Right hindlimb (tissue), 1 donor: ENCODE measurements at regions not wholly inside any gene's neighbourhood (a gene's known extent, or its start where the extent isn't known, plus 50 kb on each side); places are given as distances from the start of the nearest gene placed in this dataset.

Experiments
- DNase-seq: peaks from one replicate; pipeline ENCODE4 v3.0.0-alpha.2; 2018

DNA sequence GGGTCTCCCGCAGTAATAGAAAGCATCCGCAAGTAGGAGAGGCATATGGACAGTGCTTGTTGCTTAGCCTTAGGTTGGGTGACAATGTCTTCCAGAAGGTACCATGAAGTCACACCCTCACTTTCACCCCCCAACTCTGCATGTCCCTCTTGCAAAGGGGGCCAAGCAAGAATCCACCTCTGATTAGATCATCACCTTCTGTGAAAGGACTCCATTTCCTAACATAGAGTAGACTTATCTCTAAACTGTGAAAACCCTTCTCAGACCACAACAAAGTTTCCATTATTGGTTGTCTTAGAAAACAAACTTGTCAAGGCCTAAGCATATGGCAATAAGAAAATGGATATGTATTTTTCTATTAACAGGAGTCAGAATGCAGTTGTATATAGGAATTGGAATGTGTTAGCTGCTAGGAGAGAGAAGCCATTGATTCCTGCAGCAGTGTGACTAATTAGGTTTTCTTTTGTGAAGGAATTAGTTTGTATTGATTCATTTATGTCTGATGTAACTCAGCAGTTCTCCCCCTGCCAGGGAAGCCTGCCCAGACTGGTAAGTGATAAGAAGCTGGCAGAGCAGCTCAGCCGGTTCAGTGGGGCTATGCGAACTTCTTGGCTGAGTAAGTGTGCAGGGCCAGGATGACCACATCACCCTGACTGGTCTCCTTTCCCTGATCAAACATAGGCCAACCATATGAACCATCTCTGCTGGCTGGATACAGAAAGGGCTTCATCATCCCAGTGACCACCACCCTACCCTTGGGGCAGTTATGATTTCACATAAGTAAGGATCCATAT lies 107.3 kb upstream of the CCDC196 start:
- no peak for DNase-seq

DNA sequence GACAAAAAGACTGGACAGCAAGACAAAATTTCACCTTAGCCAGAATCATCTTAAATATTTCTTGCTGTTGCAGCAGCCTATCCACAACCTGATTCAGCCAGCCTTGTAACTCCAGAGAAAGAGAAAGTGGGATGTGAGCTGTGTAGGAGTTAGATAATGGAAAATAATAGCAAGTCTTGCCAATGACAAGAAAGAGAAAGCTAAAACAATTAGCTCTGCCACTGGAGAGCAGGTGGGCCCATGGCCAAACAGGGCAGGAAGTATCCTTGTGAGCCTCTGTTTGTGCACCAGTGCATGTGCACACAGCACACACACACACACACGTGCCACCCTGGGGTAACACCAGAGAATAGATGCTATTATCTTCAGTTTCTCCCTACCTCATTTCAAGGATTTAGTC lies 106.0 kb upstream of the CCDC196 start:
- DNase-seq = peak; percentile 55

DNA sequence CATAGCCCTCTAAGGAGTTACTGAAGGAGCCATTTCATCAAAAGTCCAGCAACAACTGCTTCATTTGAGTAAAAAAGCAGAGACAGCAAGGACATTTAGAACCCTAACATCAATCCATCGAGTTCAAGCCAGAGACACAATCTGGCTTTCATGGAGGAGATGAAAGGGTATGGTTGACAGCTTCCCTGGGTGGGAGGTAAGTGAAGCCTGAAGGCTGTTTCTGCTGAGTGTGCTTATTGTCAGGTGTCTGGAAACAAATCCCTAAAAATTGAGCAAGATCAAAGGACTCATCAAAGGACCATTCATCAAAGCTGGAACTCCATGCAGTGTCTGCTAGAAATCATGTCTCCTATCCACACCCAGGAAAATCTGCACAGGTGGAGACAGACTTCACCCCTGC lies 104.4 kb upstream of the CCDC196 start:
- DNase-seq = no peak

DNA sequence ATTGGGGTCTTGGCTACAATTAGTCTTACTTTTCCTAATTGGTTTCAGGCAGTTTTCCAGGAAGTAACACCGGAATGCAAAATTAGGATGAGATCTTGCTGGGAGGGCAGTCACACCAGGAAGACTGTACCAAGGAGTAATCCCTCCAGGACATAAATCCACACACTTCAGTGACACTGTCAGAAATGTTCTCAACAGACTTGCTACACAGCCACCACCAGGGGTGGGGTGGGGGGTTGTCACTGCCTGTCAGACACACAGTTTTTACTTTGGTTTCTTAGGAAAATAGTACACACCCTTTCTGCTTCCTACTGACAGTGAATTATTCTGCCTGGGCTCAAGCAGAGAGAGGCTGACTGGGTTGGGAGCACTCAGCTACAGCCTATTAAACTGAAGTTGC lies 102.9 kb upstream of the CCDC196 start:
- DNase-seq = no peak

DNA sequence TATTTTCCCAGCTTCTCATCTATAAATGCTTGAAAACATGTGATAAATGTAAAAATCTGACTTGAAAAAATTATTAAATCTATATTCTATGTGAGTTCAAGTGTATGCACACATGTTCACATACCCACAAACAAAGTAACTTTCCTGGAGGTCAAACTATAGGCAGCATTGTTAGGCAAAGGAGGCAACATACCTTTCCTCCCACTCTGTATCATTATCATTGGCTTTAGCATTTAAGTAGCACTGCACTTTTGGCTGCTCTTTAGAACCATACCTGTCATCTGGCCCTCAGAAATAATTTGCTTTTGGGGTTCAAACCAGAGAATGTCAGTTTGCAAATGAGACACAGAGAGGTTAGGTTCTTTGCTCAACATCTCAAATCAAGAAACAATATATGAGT lies 102.4 kb upstream of the CCDC196 start:
- no peak for DNase-seq

DNA sequence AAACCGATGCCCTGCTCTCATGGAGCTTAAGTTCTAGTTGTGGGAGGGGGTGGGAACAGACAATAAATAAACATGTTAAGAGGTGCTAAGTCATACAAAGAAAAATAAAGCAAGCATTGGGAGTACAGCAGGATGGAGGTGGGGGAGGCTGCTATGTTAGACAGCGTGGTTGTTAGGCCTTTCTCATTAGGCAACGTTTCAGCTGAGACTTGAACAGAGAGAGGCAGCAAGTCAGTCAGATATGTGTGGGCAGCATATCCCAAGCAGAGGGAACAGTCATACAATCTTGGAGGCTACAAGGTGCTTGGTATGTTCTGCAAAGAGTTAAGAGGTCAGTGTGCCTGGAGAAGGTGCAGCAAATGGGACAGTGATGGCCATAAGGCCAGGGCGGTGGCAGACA lies 97.7 kb upstream of the CCDC196 start:
- DNase-seq = no peak

DNA sequence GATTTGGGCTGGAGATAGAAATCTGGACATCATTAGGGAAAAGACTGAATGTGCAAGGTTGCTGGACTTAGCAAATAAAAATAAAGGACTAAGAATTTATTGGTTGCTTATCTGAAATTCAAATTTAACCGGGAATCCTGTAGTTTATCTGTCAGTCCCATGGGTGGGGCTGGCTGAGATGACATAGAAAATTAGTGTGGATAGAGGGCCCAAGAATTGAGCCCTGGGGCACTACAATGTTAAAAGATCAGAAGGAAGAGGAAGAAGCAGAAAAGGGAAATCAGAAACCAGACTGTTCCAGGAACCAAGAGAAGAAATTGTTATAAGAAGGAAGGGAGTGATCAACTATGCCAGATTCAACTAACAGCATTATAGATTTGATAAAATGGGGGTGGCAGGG lies 96.7 kb upstream of the CCDC196 start:
- DNase-seq = no peak

DNA sequence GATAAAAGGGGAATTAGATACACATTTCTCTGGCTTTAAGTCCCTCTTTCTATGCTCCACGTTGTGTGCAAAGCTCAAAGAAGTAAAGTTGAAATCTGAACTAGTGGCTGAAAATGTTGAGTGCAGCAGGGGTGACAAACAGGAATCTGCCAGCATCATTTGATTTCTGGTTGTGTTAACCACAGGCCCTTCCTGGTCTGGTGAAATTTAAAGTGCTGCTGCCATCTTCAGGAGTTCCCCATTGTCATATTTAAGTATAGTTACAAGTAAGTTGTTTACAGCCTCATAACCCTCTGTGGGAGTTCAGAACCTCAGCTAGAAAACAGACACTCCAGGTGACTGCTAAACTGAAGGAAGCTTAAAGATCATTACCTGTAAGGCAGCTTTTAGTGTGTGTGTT lies 90.9 kb upstream of the CCDC196 start:
- no peak for DNase-seq

DNA sequence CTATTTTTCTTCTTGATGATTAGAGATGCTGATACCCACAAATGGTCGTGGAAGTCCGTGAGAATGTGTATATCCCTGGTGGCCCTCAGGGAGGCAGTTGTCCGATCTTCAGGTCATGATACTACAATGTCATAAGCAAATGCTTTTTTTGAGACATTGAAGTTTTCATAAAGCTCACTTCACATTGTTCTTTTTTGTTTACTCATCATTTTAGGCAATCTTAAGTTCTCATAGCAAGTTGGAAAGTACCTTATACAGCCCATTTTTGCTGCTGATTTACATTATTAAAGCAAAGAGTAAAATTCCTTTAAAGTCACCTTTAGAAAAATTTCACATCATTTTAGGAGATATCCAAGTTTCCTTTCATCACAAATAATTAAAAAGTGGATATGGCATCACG lies 90.0 kb upstream of the CCDC196 start:
- DNase-seq = no peak

DNA sequence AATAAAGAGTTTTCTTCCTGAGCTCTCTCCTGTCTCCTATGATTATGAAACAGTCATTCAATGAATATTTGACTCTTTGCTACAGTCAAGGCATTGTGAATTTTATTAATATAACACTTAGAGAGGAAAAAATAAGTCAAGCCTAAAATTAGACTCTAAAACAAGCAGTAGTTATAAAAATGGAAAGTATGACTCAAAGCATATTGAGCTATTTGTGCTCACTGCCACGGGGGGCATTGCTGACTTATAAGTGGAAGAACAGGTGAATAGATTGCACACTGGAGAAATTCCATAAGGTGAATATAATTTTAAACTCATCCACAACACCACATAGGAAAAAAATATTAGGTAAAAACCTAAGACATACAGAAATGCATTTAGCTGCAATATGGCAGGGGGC lies 87.7 kb upstream of the CCDC196 start:
- no peak for DNase-seq

DNA sequence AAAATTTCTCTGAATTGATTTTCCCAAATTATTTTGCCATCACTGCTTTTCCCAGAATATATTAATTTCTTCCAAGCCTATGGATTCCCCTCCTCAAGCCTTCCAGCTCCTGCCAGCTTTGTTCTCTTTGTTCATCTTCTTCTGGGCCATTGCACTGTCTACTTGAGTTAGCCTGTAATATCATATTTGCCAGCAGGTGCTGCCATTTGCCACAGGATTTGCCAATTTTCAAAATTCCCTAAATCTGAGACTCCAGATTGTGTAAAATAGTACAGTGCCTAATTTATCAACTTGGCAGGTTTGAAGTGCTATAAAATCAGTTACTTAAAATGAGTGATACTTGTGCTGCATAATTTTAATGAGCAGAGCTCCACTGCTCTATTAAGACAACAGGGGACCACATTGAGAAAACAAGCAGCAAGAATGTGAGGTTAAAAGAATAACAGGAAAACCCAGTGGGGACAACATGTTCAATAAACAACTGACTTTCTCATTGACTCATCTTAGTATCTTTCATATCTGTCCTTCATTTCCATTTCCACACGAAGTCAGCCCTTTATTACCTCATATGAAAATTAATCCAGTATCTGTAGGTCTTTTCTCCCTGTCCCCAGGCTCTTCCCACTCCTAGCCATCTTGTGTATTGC lies 84.6 kb upstream of the CCDC196 start:
- DNase-seq = no peak

DNA sequence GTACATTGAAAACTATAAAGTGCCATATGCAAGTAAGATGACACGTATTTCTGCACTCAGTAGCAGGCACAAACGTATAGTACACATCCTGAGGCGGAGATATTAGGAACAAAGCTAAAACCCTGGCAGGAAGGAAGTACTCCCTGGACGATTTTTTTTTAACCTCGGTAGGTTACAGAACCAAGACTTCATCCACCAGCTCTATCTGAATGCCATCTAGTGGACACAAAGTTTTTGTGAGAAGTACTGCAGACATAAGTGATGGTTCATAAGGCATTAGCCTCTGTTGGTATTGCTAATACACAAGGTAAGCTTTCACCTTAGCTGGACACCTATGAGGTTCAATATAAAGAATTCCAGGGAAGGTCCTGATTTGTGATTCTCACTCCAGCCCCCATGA lies 83.0 kb upstream of the CCDC196 start:
- DNase-seq = no peak

DNA sequence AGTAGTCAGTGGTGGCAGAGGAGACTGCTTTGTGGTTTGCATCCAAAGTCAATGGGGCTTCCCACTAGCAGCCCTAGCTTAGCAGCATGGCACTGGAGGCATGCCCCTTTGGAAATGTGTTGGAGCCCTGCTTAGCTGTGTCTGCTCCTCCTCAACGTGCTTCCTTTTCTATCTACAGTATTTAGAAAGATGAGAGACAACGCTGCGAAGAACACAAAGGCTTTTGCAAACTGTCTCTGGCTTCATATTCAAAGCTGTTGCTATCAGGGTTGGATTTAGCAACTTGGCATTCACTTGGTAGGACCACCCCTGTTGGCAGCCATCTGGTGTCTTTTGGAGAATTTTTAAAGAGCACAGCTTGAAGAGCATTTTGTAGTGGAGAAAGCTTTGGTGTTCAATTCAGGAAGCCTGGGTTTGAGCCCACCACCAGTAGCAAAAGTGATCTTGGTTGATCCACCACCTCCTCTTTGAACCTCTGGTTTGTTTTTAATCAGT lies 82.1 kb upstream of the CCDC196 start:
- DNase-seq = no peak

DNA sequence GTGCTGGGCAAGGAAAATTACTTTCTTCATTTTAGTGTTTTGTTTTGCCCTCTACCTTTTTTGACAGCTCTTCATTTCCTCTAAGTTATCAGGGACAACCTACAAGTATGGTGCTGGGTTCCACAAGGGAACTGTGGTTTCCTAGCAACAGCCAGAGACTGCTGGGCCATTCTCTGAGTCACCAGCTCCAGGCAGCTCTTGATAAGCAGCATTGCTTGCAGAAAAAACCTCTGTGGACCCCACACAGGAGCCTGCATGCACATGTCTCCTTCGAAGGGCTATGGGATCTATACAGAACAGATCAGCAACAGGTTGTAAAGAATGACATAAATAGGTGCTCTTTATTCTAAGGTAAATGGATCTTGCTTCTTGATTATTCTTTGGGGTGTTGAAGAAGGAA lies 81.0 kb upstream of the CCDC196 start:
- no peak for DNase-seq

DNA sequence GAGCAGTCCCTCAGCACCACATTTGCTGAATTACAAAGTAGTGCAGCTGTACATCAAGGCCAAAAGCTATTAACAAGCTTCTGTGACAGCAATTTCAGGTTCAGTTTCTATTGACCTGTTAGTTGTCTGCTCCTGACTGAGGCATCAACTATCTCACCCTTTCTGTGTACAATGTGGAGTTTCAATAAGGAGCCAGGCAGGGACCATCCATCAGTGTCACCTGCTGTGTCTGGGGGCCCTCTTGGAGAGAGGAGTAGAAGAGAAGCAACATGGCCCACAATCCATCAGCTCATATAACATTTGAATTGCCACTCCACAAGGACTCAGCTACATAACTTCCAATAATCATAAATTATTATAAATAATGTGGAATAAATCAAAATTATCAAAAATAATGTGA lies 72.3 kb upstream of the CCDC196 start:
- DNase-seq = no peak

DNA sequence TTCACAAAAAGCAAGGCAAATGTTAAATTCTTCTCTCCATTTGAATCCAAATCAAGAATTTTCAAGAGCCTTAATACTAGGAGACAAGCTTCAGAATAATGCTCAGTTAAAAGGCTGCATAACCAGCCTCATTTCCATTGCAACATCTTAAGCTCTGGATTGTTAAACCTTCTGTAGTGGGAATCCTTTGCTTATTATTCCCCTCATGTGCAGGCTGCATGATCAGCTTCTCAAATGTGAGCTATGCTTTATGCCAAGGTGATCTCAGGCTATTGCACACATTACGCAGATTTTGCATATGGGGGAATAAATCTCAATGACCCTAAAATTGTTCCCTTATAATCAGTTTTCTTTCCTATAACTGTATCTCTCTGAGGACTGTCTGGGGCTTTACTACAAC lies 71.7 kb upstream of the CCDC196 start:
- DNase-seq = no peak

DNA sequence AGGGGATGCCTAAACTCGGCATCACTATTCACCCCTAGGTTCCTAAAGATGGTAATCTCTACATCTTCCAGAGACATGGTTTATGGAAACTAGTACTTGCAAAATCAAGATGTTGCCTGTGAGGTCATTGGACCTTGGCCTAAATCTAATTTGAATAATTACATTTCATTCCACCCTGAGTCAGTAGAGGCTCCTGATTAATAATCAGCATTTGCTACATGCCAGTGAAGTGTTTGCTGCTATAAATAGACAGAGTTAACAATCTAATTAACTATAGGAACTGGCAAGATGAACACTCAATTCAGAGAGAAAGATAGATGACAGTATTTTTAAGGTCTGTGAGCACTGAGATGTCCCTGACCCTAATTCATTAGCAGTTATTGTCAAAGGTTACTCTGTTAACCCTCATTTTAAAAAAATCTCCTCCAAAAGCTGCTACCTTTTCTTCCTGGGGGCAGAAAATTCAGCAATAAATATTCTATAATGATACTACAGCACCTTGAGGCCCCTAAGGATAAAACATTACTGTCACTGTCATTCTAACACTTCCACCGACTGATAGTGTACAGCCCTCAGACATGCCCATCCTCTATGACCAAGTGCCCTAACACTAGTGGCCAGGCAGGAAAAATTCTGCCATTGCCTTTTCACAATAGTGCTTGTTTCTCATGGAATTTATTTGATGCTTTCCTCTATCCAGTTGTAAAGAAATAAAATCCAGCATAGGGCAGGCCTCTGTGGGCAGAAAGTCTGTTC lies 65.7 kb upstream of the CCDC196 start:
- DNase-seq = no peak

DNA sequence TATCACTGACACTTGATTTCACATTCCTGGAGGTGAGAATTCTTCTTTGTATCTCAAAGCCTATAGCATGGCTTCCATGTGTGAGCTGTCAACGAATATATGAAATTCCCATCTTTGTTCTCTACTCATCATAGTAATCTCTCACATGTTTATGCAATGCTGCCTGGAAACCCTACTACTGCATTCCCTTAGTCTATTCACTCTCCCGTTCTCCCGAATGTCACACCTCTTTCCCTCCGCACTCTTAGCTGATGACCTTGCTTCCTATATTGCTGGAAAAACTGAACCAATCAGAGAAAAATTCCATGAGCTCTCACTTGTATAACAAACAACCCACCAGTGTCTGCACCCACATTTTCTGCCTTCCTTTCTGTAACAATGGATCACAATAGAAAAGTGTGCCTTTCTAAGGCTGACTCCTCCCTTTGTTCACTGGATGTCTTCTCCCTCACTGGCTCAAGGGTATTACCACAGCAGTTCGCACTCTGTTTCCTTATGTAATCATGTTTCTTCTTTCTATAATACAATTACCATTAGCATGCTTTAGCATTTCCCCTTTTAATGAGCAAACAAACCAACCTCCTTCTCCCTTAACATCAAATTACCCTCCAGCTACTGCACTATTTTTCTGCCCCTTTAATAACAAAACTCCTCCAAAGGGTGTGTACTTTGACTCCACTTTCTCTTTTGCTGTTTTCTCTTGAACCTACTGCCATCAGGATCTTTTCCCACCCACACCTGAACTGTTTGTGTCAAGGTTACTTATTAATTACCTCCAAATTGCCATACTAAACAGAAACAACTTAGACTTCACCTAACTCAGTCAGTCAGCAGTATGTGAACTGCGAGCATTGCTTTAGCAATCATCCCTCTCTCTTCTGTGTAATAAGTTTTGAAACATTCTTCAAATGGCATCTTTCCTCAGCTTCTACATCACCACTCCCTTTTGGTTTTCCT lies 63.9 kb upstream of the CCDC196 start:
- DNase-seq = no peak

DNA sequence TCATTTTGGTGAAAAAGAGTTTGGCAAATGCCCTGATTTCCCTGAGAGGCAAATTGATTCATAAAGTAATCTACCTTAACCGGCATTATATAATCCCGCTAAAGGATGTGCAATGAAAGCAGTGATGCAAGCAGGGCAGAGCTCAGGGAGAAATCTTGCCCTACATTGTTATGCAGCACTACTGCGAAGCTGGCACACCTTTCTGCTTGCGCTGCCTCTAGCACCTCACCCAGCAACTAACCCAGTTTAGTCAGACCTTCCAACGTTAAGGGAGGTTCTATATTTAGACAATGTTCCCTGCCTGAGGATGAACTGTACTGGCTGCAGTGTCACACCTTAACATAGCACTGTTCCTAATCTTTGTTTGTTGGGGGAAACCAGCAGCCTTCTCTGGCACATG lies 60.8 kb upstream of the CCDC196 start:
- no peak for DNase-seq

DNA sequence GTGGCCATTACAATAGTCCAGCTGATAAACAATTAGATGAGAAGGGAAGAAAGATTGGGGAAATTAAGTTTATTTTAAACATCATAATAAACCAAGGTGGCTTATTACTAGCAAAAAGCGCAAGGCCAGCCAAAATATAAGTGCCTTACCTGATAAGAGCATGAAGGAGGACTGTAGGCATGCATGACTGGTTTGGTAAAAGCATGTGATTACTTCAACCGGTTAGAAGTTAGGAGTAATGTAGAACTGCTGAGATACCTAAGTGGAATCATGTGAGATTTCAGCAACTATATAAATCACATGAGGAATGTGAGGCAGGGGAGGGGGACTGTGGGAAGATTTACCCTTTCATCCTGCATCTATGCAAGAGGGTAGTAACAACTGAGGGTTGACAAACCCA lies 59.7 kb upstream of the CCDC196 start:
- no peak for DNase-seq

DNA sequence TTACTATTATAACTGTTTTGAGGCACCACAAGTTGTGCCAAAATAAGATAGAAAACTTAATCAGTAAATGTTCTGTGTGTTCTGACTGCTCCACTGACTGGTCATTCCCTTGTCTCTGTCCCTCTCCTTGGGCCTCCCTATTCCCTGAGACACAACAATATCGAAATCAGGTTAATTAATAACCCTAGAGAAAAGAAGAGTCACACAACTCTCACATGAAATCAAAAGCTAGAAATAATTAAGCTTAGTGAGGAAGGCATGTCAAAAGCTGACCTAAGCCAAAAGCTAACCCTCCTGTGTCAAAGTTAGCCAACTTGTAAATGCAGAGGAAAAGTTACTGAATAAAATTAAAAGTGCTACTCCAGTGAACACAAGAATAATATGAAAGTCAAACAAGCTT lies 53.8 kb upstream of the CCDC196 start:
- DNase-seq = no peak

DNA sequence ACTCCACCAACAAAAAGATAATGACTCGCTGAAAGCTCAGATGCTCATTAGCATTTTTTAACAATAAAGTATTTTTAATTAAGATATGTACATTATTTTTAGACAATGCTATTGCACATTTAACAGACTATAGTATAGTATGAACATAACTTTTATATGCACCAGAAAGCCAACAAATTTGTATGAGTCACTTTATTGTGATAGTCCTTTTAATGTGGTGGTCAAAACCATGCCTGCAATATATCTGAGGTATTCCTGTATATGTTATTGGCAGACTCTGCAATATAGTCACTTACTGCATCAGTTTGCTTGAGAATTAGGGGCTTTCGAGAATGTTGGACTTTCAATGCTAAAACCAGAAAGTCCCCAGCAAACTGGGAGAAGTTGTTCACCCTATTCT lies 51.7 kb upstream of the CCDC196 start:
- no peak for DNase-seq

DNA sequence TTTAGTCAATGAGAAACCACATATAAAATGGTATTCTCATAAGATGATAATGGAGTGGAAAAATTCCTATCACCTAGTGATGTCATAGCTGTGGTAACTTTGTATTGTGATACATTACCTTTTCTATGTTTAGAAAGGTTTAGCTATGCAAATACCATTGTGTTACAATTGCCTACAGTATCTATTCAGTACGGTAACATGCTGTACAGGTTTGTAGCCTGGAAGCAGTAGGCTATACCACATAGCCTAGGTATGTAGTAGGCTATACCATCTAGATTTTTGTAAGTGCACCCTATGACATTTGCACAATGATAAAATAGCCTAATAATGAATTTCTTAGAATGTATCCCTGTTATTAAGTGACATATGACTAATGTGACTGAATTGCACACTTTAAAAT lies 50.5 kb upstream of the CCDC196 start:
- DNase-seq = no peak
